ENCODE measurements at regions not wholly inside any gene's neighbourhood (a gene's known extent, or its start where the extent isn't known, plus 50 kb on each side); places are given as distances from the start of the nearest gene placed in this dataset.

DNA sequence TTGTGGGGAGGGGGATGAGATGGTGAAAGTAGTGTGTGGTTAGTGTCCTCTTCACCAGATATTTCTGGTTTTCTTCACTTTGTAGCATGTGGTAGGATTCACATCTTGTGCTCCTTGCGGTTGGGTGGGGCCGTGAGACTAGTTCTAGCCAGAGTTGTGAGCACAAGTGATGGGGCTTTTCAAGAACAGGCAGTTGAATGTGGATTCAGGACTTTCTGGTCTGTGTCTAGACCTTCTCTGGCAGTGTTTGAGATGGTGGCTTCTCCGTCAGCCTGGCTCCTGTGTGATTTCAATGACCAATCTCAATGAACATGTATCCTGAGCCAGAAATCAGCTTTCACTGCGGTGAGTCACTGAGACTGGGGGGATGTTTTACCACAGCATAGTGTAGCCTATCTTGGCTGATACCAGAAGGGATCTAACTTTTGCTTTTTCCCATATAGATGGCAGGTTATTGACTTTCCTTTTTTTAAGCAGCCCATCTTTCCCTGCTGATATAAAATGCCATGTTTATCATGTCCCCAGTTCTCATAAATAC, 82.6 kb downstream of the RPLP1 start:
- H3K4me3 ChIP-seq (ENCODE audit: low read depth, low read length): no peak overlapping the region
- TF ChIP-seq CTCF (IDR thresholded peaks at IDR 0.05; ENCODE audit: control insufficient read depth, extremely low read depth, insufficient read depth): no peak
- DNase-seq (ENCODE audit: low read depth): no peak

- DNase-seq (ENCODE audit: low read depth): no peak
- no peak overlapping the region for H3K4me3 ChIP-seq (ENCODE audit: low read depth, low read length)
- no peak for TF ChIP-seq CTCF (IDR thresholded peaks at IDR 0.05; ENCODE audit: control insufficient read depth, extremely low read depth, insufficient read depth)
Observed at GRCh38 chr15:69535998-69536397, 83.4 kb downstream of the RPLP1 start.

DNA sequence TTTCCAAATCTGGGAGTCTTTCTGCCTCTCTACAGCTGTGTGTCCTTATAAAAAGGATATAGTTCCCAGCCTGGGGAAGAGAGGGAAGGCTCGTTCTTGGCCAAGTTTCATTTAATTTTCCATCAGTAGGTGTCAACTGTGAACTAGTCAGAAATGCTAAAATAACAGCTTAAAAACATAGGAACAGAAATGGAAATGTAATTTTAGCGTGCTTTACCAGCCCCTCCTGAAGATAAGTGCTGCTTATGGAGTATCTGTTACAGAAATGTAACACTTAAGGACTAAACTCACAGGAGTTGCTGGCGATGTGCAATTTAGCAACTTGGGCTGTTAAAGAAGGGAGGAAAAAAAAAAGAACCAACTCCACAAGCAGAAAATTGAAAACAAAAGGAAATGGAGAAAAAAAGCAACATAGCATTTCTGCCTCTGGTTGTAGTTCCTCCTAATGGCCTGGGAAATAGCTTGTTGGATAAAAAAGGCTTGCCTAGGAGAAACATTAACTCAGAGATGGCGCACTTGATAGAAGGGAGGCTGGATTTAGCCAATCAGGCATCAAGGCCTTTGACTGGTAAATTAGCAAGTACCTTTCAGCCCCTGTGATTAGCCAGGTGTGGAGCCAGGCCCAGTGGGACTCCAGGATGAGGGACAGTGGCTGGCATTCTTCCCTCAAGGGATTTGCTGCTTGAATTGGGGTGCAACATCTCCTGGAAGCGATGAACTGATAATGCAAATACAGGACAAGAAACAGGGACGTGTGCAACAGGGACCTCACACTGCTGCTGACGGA, 84.3 kb downstream of the RPLP1 start:
- DNase-seq (ENCODE audit: low read depth): no peak
- H3K4me3 ChIP-seq (ENCODE audit: low read depth, low read length): no peak overlapping the region
- TF ChIP-seq CTCF (IDR thresholded peaks at IDR 0.05; ENCODE audit: control insufficient read depth, extremely low read depth, insufficient read depth): no peak

DNA sequence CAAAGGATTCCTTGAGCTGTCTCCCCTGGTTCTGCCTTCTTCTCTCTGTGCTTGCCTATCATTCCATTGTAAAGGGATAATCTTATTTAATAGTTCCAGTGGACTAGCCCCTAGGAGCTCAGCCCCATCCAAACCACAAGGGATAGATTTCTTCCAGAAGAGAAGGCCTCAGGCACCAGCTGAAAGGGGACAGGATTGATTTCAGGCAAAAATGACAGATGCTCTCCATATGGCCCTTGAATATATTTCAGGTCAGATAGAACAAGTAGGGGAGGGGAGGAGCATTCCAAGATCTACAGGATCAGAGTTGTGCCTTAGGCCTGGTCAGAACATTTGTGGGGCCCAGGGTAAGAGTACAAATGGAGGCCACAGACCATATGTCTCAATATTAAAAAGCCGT, 85.3 kb downstream of the RPLP1 start:
- no peak overlapping the region for H3K4me3 ChIP-seq (ENCODE audit: low read depth, low read length)
- no peak for DNase-seq (ENCODE audit: low read depth)
- no peak for TF ChIP-seq CTCF (IDR thresholded peaks at IDR 0.05; ENCODE audit: control insufficient read depth, extremely low read depth, insufficient read depth)

- DNase-seq (ENCODE audit: low read depth): no peak
- no peak for TF ChIP-seq CTCF (IDR thresholded peaks at IDR 0.05; ENCODE audit: control insufficient read depth, extremely low read depth, insufficient read depth)
- H3K4me3 ChIP-seq (ENCODE audit: low read depth, low read length): no peak overlapping the region
Observed at GRCh38 chr15:69538379-69538778, 85.8 kb downstream of the RPLP1 start.

GRCh38 chr15:69539345-69539744, 86.7 kb downstream of the RPLP1 start:
- TF ChIP-seq CTCF (IDR thresholded peaks at IDR 0.05; ENCODE audit: control insufficient read depth, extremely low read depth, insufficient read depth): no peak
- DNase-seq (ENCODE audit: low read depth): no peak
- no peak overlapping the region for H3K4me3 ChIP-seq (ENCODE audit: low read depth, low read length)

GRCh38 chr15:69540622-69541021, 88.0 kb downstream of the RPLP1 start:
- no peak overlapping the region for H3K4me3 ChIP-seq (ENCODE audit: low read depth, low read length)
- no peak for DNase-seq (ENCODE audit: low read depth)
- TF ChIP-seq CTCF (IDR thresholded peaks at IDR 0.05; ENCODE audit: control insufficient read depth, extremely low read depth, insufficient read depth): no peak
